Suprapubic skin (tissue), 4 donors: ENCODE measurements at regions not wholly inside any gene's neighbourhood (a gene's known extent, or its start where the extent isn't known, plus 50 kb on each side); places are given as distances from the start of the nearest gene placed in this dataset.

Experiments used
- EP300 ChIP-seq: sonication (generic); formaldehyde crosslinking; IDR thresholded peaks from one replicate; pipeline ENCODE4 v1.6.1; 2017; ENCODE audit warnings: antibody characterized with exemption
- POLR2AphosphoS5 ChIP-seq, 3 donors: sonication (generic); formaldehyde crosslinking; IDR thresholded peaks; one replicate each; pipeline ENCODE4 v1.6.1; 2017; ENCODE audit warnings: antibody characterized with exemption in 3 of 3

DNA sequence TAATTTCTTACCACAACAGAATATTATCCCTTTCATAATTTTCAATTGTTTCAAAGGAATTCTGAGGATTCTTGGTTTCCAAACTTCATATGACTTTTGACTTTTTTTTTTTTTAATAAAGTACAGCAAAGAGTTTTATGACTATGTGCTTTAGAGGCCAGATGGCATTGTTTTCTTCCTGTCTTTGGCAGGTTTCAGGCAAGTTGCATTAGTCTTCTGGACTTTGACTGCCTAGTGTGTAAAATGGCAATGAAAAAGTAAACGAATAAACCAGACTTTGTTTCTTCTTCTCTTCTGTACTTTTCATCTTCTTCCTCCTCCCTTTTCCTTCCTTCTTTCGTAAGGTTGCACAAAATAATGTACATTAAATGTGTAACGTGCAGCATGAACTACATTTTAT, 172.6 kb upstream of the RBFOX1 start:
- TF ChIP-seq EP300 (no peak), POLR2AphosphoS5 (IDR thresholded peaks at IDR 0.05) (no peak)
